SH-SY5Y (cell line): ENCODE measurements at regions not wholly inside any gene's neighbourhood (a gene's known extent, or its start where the extent isn't known, plus 50 kb on each side); places are given as distances from the start of the nearest gene placed in this dataset.

Experiments used
- GATA2 ChIP-seq: IDR thresholded peaks from 2 replicates; pipeline ENCODE4 v1.6.1; 2011; ENCODE audit warnings: mild to moderate bottlenecking, low read depth, low read length
- GATA3 ChIP-seq: IDR thresholded peaks from 2 replicates; pipeline ENCODE4 v1.6.1; 2011; ENCODE audit warnings: low read depth, mild to moderate bottlenecking, low read length, moderate library complexity

DNA sequence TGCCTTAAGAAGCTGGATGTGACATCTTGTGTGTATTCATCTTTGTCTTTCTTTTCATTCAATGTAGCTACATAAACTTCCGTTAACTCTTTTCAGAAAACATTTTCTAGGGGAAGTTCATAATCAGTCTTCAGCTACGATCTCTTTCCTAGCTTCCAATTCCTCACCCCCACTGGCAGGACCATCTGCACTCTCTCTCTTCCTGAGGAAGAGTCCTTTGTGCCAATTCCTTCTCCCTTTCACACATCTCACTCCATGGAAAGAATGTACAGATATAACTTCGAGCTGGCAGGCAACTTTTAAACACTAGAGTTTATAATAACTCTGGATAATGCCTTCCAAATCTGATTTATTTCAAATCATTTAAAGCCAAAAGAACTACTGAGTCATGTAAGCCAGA, 495.7 kb downstream of the GALC start:
- no peak for TF ChIP-seq GATA2
- no peak for TF ChIP-seq GATA3

DNA sequence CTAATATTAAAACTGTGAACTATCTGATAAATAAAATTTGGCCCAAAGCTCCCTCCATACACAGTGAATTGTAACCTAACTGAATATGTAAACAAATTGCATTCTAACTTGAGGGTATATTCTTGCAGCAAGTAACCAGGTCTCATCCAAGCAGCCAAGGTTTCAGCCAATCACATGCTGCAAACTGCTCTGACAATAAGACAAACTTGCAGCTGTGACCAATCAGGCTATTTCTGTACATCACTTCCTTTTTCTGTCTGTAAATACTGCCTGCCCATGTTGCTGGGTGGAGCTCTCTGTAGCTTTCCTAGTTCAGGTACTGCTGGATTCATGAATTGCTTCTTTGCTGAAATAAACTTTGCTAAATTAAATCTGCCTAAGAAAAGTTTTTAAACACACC, 499.0 kb downstream of the GALC start:
- no peak for TF ChIP-seq GATA2
- TF ChIP-seq GATA3 = no peak

- no peak for TF ChIP-seq GATA3
- TF ChIP-seq GATA2 = no peak
Measured at GRCh38 chr14:87492561-87492960, 500.4 kb downstream of the GALC start.

- TF ChIP-seq GATA2 (no peak), GATA3 (no peak)
Measured at GRCh38 chr14:87491816-87492215, 501.2 kb downstream of the GALC start.

DNA sequence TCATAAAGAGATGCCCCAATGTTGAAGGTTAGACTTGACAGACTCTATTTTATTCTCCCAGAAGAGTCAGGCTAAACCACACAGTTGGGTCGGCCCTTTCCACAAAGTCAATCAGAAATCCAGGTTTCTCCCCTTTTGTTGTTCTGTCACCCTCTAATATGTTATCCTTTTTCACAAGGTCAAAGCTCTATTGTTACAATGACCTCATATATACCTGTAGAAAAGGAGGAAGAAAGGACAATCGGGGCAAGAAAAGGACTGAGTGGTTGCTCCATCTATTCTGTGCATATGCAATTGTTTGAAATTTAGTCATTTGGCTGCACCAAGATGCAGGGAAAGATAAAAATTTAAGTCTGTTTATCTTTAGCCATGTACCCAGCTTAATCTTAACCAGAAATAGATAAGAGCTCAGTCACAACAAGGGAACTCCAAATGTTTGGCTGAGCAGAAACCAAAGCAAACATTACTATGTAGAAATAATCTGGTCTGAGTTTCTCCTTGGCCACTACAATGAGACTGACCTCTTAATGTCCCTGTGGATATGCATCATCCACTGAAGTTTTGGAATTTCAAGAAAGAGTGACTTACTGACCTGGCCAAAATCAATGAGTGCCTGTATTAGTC, 503.7 kb downstream of the GALC start:
- TF ChIP-seq GATA2 (no peak), GATA3 (no peak)

- TF ChIP-seq GATA3 = no peak
Measured at GRCh38 chr14:87483271-87484260, 509.4 kb downstream of the GALC start.

- no peak for TF ChIP-seq GATA3
Measured at GRCh38 chr14:87468531-87468930, 524.5 kb downstream of the GALC start.

DNA sequence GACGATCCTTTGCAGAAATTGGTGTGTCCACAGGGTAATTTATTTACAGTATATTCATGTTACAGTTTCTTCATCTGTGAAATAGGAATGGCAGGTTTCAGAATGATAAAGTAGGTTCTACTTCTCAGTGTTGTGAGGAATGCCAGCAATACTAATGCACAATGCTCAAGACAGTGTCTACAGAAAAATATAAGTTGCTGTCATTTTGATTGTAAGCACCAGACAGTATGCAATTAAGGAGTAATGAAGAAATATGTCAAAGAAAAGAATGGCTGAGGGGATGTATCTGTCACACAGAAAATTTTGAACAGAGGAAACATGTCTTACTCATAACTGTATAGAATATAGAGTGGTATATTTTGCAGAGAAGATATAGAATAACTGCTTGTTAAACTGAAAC, 525.4 kb downstream of the GALC start:
- no peak for TF ChIP-seq GATA3
- TF ChIP-seq GATA2 = no peak

GRCh38 chr14:87465770-87466169, 527.2 kb downstream of the GALC start:
- TF ChIP-seq GATA2 (no peak), GATA3 (no peak)

GRCh38 chr14:87461704-87462103, 531.3 kb downstream of the GALC start:
- TF ChIP-seq GATA3 (no peak), GATA2 (no peak)

DNA sequence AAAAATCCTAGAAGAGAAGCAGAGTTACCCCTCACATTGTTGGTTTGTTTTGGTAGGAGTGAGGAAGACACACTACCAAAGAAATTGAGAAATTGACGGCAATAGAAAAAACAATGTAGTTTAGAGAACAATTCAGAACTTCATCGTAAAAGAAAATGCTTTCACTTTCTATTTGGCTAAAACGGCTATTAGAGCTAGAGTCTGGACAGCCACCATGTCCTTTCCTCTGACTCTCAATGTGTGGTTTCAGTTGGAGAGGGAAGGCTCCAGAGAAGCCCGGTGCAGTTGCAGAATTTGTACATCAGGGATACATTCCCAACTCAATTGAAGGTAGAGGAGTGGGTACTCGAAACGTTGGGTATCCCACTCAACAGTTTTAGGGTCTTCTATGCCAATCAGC, 535.3 kb downstream of the GALC start:
- TF ChIP-seq GATA2 = no peak
- TF ChIP-seq GATA3 = no peak

- TF ChIP-seq GATA3 = no peak
- no peak for TF ChIP-seq GATA2
Measured at GRCh38 chr14:87450193-87450592, 542.8 kb downstream of the GALC start.

DNA sequence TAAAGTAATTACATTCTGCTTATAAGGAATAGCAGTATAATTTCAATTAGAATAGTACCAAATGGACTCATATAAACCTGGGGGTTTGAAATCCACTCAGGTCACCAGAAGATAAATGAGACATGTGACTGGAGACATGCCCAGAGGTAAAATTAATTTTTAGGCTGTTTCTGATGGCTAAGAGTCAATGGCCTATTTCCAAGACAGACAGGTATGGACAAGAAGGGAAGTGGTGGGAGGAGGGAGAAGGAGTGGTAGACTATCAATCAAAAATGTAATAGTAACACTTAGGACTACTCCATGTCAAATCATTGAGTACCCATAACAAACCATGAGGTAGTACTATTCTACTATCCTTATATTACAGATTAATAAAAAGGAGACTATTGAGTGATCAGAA, 544.0 kb downstream of the GALC start:
- TF ChIP-seq GATA2 = no peak

DNA sequence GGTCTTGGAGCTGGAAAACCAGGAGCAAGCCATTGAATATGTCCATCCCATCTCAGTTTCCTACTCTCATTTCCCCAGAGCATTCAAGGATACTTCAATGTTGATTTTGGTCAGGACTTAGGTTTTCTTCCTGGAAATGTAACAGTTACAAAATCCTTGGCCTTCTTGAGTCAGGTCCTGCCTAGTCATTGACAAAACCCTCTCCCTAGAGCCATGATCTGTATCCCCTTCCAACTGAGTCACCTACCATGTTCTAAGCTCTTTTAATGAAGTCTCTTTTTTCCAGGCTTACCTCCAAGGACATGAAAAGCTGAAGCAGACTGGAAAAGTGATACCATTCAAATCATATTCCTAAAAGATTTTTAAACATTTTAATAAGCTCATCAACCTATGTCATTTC, 549.2 kb downstream of the GALC start:
- TF ChIP-seq GATA3 (no peak), GATA2 (no peak)

GRCh38 chr14:87443039-87443438, 549.9 kb downstream of the GALC start:
- TF ChIP-seq GATA3 = no peak
- TF ChIP-seq GATA2 = no peak
